ENCODE measurements at regions not wholly inside any gene's neighbourhood (a gene's known extent, or its start where the extent isn't known, plus 50 kb on each side); places are given as distances from the start of the nearest gene placed in this dataset.

- 60 to 75% (median 69%) methylated on average over 4 of the region's 4 CpGs for WGBS, 4 donors
- Histone ChIP-seq H3K36me3 (no peaks in the 10 kb centered on the region), H3K4me1 (no peaks in the 10 kb centered on the region), H3K27me3 (no peaks in the 10 kb centered on the region), H3K4me3 (no peak overlapping the region), H3K27ac (no peak overlapping the region), H3K9me3 (peaks cover 0 to 3% (median 0%) of the 10 kb centered on the region in 12 donors)
- intact Hi-C loops (cut with DNase I), result no loop called here
- no peak for DNase-seq
- ATAC-seq, result no peak
- no peak for TF ChIP-seq POLR2A (IDR thresholded peaks at IDR 0.05)
- TF ChIP-seq, protein P1, sequence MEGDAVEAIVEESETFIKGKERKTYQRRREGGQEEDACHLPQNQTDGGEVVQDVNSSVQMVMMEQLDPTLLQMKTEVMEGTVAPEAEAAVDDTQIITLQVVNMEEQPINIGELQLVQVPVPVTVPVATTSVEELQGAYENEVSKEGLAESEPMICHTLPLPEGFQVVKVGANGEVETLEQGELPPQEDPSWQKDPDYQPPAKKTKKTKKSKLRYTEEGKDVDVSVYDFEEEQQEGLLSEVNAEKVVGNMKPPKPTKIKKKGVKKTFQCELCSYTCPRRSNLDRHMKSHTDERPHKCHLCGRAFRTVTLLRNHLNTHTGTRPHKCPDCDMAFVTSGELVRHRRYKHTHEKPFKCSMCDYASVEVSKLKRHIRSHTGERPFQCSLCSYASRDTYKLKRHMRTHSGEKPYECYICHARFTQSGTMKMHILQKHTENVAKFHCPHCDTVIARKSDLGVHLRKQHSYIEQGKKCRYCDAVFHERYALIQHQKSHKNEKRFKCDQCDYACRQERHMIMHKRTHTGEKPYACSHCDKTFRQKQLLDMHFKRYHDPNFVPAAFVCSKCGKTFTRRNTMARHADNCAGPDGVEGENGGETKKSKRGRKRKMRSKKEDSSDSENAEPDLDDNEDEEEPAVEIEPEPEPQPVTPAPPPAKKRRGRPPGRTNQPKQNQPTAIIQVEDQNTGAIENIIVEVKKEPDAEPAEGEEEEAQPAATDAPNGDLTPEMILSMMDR (IDR thresholded peaks at IDR 0.05), result no peak
Measured at GRCh38 chr11:23865341-23865975, 631.4 kb upstream of the LUZP2 start.

GRCh38 chr11:23866641-23867040 is 630.2 kb upstream of the LUZP2 start:
- ATAC-seq (no peak), DNase-seq (no peak)
- Histone ChIP-seq H3K36me3 (no peaks in the 10 kb centered on the region), H3K4me1 (no peaks in the 10 kb centered on the region), H3K9me3 (peaks cover 0 to 3% (median 0%) of the 10 kb centered on the region in 12 donors), H3K4me3 (no peak overlapping the region), H3K27me3 (no peaks in the 10 kb centered on the region), H3K27ac (no peak overlapping the region)
- WGBS, 4 donors, result 75 to 92% (median 84%) methylated on average over 1 of the region's 1 CpG
- no peak for TF ChIP-seq POLR2A (IDR thresholded peaks at IDR 0.05)
- TF ChIP-seq, protein P1 (IDR thresholded peaks at IDR 0.05), result no peak
- intact Hi-C loops (cut with DNase I), result no loop called here

DNA sequence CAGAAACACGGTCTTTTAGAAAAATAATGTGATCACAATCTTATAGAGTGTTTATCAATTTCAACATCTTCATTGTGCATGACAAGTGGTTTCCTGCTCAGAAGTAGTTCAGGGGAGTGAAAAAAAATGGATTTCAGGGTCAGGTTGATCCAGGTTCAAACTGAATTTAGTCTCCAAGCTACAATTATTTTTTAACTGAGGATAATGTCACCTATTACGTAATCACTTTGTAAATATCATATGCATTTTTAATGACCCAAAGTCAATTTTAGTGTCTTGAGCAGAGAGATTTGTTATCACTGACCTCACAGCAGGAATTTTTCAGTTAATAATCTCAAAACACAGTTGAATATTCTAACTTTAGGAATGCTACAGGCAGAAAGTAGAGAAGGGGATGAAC is 627.2 kb upstream of the LUZP2 start:
- Histone ChIP-seq H3K36me3 (no peaks in the 10 kb centered on the region), H3K27ac (no peak overlapping the region), H3K4me1 (no peaks in the 10 kb centered on the region), H3K4me3 (no peak overlapping the region), H3K27me3 (no peaks in the 10 kb centered on the region), H3K9me3 (peaks cover 0 to 3% (median 0%) of the 10 kb centered on the region in 12 donors)
- TF ChIP-seq, protein P1 (IDR thresholded peaks at IDR 0.05), result no peak
- TF ChIP-seq POLR2A (IDR thresholded peaks at IDR 0.05), result no peak
- WGBS, 4 donors, result 77 to 90% (median 81%) methylated on average over 2 of the region's 2 CpGs
- intact Hi-C loops (cut with DNase I), result no loop called here
- no peak for ATAC-seq
- no peak for DNase-seq

- no peaks in the 10 kb centered on the region for H3K4me1 ChIP-seq
- no peaks in the 10 kb centered on the region for H3K27me3 ChIP-seq
- 55 to 75% (median 60%) methylated on average over 2 of the region's 2 CpGs for WGBS, 4 donors
- no peaks in the 10 kb centered on the region for H3K36me3 ChIP-seq
- no peak for ATAC-seq
- no peak overlapping the region for H3K4me3 ChIP-seq
- TF ChIP-seq, protein P1 (IDR thresholded peaks at IDR 0.05), result no peak
- TF ChIP-seq POLR2A (IDR thresholded peaks at IDR 0.05), result no peak
- intact Hi-C loops (cut with DNase I), result no loop called here
- peaks cover 0 to 6% (median 0%) of the 10 kb centered on the region in 12 donors for H3K9me3 ChIP-seq
- H3K27ac ChIP-seq, result no peak overlapping the region
- DNase-seq, result no peak
Measured at GRCh38 chr11:23873406-23873805, 623.4 kb upstream of the LUZP2 start.
